GM12872 (cell line): ENCODE measurements at regions not wholly inside any gene's neighbourhood (a gene's known extent, or its start where the extent isn't known, plus 50 kb on each side); places are given as distances from the start of the nearest gene placed in this dataset.

Experiments
- TF ChIP-seq, protein P1 (sequence below): IDR thresholded peaks from 3 replicates; pipeline ENCODE4 v1.5.1; 2011; ENCODE audit warnings: low read depth, mild to moderate bottlenecking, low read length, moderate library complexity; ENCODE audit not compliant: insufficient read depth

- TF ChIP-seq, protein P1, sequence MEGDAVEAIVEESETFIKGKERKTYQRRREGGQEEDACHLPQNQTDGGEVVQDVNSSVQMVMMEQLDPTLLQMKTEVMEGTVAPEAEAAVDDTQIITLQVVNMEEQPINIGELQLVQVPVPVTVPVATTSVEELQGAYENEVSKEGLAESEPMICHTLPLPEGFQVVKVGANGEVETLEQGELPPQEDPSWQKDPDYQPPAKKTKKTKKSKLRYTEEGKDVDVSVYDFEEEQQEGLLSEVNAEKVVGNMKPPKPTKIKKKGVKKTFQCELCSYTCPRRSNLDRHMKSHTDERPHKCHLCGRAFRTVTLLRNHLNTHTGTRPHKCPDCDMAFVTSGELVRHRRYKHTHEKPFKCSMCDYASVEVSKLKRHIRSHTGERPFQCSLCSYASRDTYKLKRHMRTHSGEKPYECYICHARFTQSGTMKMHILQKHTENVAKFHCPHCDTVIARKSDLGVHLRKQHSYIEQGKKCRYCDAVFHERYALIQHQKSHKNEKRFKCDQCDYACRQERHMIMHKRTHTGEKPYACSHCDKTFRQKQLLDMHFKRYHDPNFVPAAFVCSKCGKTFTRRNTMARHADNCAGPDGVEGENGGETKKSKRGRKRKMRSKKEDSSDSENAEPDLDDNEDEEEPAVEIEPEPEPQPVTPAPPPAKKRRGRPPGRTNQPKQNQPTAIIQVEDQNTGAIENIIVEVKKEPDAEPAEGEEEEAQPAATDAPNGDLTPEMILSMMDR = no peak
Observed at GRCh38 chr10:125605167-125605566, 77.8 kb downstream of the TEX36 start.

DNA sequence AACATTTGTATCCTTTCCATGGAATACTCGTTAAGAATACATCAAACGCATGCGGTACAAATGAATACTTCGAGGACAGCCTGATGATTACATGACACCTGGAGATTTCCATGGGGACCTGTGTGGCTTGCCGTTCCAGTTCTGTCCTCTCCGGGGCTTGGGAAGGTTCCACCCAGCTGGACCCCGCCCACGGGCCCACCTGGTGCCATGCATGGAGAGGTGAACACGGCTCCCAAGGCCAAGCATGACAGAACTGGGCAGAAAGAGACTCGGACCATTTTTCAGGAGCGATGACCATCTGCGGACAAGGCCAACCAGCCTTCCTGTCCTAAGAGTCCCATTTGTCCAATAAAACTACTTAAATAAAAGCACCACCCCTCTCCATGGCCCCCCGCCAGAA is 80.1 kb downstream of the TEX36 start:
- TF ChIP-seq, protein P1 = no peak

DNA sequence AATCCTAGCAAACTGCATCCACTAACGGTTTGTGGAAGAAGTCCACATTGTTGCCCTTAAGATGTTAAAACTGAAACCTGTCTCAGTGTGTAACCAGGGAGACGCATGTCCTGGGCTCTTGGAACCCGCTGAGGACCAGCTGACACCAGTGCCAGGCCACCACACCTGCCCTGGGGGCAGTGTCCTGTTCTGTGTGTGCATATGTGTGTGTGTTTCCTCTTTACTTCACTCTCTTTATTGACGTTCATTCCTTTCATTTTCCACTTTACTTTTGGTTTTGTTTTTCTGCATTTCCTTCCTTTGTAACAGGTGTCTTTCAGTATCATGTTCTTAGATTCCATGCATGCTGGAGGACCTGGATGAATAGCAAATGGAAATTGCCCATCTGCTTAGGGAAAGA is 83.8 kb downstream of the TEX36 start:
- TF ChIP-seq, protein P1 = no peak

- TF ChIP-seq, protein P1 = no peak
Observed at GRCh38 chr10:125595911-125596310, 87.1 kb downstream of the TEX36 start.

DNA sequence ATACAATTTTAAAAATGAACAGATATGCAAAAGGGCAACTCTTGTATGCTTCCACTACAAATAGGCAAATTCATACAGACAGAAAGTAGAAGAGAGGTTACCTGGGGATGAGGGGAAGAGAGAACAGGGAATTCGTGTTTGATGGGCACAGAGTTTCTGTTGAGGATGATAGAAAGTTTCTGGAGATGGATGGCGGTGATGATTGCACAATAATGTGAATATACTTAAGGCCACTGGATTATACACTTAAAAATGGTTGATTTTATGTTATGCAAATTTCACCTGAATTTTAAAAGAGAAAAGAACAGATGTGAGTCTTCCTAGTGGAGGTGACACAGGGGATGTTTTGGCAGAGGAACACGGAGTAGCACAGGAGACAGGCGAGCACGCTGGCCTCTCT is 89.3 kb downstream of the TEX36 start:
- TF ChIP-seq, protein P1 = no peak

- TF ChIP-seq, protein P1 = no peak
Observed at GRCh38 chr10:125592897-125593296, 90.1 kb downstream of the TEX36 start.

DNA sequence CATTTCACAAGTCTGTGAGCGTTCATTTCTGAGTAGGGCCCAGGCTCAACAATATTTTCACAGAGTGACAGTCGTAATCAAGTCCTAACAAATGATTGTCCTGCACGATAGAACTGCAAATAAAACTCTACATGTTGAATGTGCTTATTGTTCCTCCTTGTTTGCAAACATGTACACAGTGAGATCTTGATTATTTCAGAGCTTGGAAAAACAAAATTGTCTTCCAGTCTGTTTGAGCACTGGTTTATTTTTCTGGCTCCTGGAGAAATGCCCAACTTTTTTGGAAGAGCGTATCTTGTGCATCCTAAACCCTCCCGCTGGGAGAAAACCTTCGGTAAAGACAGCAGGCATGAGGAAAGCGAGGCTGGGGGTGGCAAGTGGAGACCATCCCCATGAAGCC is 91.1 kb downstream of the TEX36 start:
- TF ChIP-seq, protein P1 = no peak

GRCh38 chr10:125584954-125585353 is 98.0 kb downstream of the TEX36 start:
- TF ChIP-seq, protein P1 = no peak
